Kidney capillary endothelial cell (primary cell): ENCODE measurements at regions not wholly inside any gene's neighbourhood (a gene's known extent, or its start where the extent isn't known, plus 50 kb on each side); places are given as distances from the start of the nearest gene placed in this dataset.
"Not testable (repeated sequence)": the region's sequence is repeated elsewhere in the genome, so short reads cannot be mapped to it uniquely, and the experiment has no call there.

Experiments
- DNase-seq: peaks from one replicate; pipeline ENCODE4 v3.0.0-alpha.2; 2018; ENCODE audit warnings: low spot score

DNA sequence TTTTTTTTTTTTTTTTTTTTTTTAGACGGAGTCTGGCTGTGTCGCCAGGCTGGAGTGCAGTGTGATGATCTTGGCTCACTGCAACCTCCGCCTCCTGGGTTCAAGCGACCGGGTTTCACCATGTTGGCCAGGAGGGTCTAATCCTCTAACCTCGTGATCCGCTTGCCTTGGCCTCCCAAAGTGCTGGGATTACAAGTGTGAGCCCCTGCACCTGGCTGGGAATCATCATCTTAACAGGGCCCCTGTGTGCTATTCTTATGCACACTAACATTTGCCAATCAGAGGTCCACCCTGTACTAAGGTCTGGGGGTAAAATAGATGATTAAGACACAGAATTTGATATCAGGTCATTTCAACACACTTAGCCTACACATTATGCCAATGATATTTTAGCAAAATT is 278.7 kb upstream of the CHRM3 start:
- DNase-seq = no peak

DNA sequence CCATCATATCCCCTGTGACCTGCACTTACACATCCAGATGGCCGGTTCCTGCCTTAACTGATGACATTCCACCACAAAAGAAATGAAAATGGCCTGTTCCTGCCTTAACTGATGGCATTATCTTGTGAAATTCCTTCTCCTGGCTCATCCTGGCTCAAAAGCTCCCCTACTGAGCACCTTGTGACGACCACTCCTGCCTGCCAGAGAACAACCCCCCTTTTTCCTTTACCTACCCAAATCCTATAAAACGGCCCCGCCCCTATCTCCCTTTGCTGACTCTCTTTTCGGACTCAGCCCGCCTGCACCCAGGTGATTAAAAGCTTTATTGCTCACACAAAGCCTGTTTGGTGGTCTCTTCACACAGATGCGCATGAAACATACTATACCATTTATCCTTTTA is 279.7 kb upstream of the CHRM3 start:
- DNase-seq = not testable (repeated sequence)

DNA sequence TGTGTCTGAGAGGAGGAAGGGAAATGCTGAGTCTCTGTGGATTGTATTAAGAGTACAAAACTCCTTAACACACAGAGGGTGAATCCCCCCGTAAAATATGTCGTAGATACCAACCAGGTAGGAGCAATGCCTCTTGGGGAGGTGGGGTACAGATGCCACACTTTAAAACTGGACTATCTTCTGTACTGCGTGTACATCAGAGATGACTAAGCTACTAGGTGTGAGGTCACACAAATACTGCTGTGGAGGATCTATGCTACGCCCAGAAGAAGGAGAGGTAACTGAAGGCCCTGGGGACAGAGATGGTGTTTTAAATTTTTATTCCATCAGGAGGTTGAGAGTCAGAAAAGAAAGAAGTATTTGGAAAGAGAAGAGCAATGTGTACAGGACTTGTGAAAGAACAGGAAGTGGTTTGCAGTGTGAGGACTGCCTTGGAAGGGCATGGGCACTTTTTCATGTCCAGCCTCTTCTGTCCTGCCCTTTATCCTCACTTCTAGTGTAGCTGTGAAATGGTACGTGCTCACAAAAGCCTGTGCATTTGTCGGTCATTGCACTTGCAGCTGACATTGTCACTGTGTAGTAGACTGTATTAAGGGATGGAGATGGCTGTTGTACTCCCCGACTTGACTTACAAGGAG is 287.8 kb upstream of the CHRM3 start:
- DNase-seq = no peak

- DNase-seq = no peak
Observed at GRCh38 chr1:239091537-239091936, 294.8 kb upstream of the CHRM3 start.

DNA sequence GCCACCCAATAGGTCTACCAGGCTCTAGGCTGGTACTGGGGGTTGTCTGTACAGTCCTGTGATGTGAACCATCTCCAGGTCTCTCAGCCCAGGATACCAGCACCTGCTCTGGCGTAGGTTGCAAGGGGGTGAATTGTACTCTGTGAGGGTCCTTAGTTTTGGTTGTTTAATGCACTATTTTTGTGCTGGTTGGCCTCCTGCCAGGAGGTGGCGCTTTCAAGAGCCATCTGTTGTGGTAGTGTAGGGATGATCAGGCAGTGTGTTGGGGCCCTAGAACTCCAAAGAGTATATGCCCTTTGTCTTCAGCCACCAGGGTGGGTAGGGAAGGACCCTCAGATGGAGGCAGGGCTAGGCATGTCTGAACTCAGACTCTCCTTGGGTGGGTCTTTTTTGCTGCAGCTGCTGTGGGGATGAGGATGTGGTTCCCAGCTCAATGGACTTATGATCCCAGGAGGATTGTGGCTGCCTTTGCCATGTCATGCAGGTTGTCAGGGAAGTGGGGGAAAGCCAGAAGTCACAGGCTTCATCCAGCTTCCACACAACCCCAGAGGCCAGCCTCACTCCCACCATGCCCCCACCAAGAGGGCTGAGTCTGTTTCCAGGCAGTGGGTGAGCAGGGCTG is 301.8 kb upstream of the CHRM3 start:
- no peak for DNase-seq

GRCh38 chr1:239081947-239082346 is 304.4 kb upstream of the CHRM3 start:
- not testable (repeated sequence) for DNase-seq

DNA sequence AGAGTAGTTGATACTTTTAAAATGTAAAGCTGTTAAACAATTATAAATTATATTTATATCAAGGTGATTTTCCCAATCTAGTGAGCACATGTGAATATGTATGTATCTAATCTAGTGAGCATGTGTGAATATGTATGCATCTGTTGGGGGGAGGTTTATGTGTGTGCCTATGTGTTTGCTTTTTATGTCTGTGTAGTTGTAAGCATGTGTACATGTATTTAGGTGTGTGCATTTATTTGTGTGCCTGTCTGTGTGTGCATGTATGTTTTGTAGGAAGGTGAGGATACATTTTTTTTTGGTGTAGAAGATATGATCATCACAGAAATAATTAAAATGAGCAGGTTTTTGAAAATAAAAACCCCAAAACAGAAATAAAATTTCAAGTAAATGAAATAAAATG is 318.9 kb upstream of the CHRM3 start:
- no peak for DNase-seq

DNA sequence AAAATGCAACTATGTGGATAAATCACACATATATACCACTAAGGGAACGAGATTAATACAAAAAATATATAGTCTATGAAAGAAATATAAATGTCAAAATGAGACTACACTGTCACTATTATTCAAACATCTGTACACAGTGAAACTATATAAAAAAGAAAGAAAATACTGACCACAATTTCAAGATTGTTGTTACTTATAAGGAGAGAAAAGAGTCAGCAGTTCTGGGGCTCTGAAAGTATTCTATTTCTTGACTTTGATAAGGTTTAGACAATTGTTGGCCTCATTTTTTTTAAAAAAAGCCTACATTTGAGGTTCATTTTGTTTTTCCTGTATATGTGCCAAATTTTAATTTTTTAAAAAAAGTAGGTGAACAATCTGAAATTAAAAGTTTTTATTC is 319.3 kb upstream of the CHRM3 start:
- no peak for DNase-seq

DNA sequence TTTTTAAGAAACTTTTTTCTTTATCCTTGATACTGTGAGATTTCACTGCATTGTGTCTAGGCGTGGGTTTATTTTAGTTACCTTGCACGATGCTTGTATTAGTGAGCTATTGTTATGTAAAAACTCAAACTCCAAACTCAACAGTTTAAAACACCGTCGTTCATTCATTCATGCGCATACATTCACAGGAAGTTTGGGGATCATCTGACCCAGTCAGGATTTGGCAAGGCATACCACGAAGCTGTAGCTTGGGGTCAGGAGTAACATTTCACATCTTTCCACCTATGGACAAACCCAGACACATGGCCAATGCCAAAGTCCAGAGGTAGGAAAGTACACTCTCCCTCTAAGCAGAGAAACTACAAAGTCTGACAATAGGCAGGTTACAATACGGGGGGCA is 324.6 kb upstream of the CHRM3 start:
- DNase-seq = no peak

GRCh38 chr1:239058190-239058589 is 328.2 kb upstream of the CHRM3 start:
- DNase-seq = no peak

- no peak for DNase-seq
Observed at GRCh38 chr1:239056940-239057339, 329.4 kb upstream of the CHRM3 start.

DNA sequence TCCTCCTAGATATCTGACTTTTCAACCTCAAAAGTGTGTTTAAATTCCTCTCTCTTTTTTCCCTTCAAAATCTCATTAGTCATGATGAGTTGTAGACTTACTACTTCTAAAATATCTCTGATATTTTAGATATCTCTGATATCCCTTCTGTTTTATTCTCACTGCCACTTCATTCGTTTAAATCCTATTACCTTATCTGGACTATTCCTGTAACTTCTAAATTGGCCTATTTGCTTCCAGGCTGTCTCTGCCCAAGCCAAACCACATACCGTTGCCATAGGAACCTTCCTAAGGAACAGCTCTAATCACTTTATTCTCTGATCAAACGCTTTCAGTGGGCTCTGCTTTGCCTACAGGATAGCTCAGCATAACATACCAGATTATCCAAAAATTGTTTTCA is 333.1 kb upstream of the CHRM3 start:
- no peak for DNase-seq

DNA sequence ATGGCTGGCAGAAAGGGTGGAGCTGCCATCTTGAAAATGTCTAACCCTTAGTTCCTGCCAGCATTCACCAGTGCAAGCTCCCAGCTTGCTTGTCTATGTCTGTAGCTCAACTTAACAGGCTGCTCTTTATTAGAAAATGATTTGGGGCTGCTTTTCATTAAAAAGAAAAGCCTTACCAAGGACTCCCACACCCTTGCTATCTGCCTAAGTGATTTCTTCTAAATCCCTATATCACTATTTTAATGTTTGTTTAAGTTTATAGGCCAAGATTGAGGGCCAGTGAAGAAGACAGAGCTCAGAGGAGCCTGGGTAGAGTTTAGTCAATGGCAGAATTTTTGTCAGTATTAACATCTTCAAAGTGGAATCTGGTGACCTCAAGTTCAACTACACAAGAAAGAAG is 336.8 kb upstream of the CHRM3 start:
- no peak for DNase-seq

GRCh38 chr1:239044829-239045228 is 341.5 kb upstream of the CHRM3 start:
- no peak for DNase-seq

- DNase-seq = no peak
Observed at GRCh38 chr1:239040523-239040922, 345.8 kb upstream of the CHRM3 start.

- no peak for DNase-seq
Observed at GRCh38 chr1:239031310-239031709, 355.1 kb upstream of the CHRM3 start.

DNA sequence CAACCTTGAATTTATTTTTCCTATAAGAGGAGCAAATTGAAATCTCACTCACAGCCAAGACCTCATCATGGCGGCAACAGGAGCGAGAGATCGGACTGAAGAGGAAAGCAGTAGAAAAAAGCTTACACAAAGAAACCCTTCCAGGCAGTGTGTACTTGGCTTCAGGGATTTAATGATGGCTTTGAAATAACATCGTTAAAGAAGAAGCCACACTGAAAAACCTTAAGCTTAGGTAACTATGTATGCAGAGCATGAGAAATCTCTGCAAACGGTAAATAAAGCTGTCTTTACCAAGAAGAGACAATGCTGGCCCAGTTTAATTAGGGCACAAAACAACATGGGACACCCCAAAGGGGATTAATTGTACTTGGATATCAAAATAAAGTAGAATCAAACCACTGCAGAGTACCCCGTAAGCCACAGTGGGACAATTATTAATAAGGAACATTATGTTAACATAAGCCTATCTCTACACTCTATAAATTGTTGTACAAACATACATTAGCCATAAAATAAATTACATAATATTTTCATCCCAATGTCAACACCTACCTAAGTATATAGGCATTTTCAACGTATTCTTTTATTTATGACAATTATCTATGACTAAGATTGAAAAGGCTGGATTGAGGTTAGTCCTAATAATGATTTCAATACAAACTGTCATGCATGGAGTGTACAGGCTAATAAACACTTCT is 360.2 kb upstream of the CHRM3 start:
- DNase-seq = no peak

DNA sequence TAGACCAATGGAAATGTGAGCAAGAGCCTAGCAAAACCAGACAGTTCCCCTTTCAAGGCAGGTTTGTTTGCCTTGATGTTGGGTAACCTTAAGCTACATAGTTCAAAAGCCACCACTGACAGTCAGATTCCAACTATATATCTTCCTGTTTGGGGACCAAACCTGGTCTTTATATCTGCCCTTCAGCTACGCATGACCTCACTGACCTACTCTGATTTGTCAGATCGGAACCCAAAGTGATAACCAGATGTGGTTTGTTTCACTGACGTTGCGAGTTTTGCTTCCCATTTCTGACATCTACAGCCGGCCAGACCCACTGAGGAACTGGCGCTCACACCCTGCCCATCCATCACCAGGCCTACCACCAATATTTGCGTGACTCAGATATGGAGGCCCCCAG is 361.1 kb upstream of the CHRM3 start:
- no peak for DNase-seq

- DNase-seq = no peak
Observed at GRCh38 chr1:239023732-239024360, 362.5 kb upstream of the CHRM3 start.

- DNase-seq = no peak
Observed at GRCh38 chr1:239016337-239016736, 370.0 kb upstream of the CHRM3 start.

- DNase-seq = no peak
Observed at GRCh38 chr1:239011382-239011781, 375.0 kb upstream of the CHRM3 start.

DNA sequence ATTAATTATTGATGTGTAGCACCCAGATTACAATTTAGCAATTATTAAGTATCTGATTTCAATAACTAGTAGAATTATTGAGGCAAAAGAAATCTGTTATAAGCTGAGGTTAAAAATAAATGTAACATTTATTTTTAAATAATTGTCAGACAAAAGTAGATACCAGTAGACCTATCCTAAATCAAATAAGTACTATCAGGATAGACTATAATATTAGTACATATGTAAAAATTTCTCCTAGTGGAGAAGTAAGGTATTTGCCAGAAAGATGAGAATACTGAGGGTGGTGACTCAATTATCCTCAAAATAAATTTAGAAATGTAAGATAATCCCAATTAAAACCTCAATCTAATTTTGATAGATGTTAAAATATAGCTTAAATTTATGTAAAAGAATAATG is 377.8 kb upstream of the CHRM3 start:
- DNase-seq = no peak

DNA sequence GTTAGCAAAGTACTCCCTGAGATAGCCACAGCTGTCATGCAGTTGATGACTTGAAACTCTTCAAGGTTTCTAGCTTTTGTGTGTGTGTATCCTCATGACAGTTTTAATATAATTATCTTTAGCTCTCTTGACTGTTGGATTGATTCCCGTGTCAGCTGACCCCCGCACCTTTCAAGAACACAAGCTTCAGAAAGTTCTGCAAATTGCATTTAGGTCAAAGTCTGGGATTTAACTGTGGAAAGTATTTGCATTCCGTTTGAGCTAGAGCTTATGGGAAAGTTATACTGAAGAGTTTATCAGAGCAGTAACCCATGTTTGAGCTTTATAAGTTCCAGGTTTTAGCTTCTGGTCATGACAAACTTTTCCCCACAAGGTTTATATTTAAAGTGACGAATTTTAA is 380.1 kb upstream of the CHRM3 start:
- no peak for DNase-seq
